Fibroblast of skin of abdomen (primary cell): ENCODE measurements at regions not wholly inside any gene's neighbourhood (a gene's known extent, or its start where the extent isn't known, plus 50 kb on each side); places are given as distances from the start of the nearest gene placed in this dataset.
"Not testable (repeated sequence)": the region's sequence is repeated elsewhere in the genome, so short reads cannot be mapped to it uniquely, and the experiment has no call there.

Experiments used
- DNase-seq: peaks from one replicate; pipeline ENCODE4 v3.0.0-alpha.2; 2013

DNA sequence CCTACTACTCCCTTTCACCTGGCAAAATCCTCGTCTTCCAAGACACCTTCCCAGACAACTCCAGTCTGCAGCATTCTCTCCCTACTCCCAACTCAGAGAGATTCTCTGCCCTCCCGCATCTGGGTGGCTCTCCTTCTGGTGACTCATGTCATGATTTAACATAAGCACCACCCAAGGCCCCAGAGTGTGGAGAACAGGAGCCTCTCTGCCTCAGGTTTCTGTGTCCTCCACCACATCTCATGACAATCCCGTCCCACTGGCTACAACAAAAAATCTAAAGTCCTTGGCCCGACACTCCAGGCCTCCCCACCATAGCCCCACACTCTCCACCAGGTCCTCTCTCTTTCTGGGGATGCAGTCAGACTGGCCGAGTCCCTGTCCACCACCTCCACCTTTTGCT, 197.1 kb downstream of the BCL11A start:
- DNase-seq = no peak

DNA sequence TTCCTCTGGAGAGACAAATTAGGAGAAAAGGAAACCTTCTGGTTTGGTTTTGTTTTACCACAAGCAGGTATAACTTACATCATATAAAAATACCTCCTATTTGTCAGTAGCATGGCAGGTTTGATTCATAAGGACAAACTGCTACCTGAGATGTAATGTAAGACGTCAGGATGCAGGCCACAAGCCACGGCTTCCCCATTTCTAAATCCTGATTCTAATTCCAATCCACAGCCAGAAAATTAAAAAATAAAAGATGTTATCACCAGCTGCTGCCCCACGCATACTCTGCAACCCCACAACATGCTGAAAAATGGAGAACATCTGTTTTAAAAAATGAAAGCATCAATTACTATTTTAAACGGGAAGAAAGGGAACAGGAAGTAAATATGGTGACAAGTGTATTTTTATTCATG, 197.6 kb downstream of the BCL11A start:
- no peak for DNase-seq

DNA sequence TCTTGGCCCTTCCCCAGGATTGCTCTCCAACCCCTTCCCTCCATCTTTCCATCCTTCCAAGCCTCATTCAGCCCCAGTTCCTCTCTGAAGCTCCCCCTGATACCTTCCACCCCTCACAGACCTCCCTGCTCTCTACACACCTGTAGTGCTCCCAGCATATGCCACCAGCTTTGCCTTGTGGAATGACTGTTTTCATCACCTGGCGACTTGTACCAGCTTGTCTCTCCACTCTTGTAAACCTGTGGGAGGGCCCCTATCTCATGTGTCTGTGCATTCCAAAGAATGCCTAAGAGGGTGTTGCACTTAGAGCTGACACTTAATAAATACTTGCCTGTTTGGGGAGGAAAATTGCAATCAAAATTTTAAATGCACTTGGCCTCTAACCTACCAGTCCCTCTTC, 198.7 kb downstream of the BCL11A start:
- no peak for DNase-seq

DNA sequence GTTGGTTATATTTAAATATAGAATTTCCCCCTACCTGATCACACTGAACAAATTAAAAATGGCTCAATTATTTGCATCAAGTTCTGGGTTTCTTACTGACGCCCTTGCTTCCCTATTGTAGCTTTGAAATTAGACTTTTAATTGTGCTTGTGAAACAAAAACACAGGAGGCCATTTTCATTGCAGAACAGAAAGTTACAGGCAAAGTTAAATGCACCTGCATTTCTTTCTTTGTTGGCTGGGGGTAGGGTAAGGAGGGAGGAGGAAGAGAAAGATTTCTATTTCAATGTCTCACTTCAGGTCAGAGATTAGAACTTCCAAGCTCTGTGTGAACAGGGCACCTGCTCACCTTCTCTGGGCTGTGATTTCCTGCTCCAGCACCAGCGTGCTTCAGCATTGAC, 199.6 kb downstream of the BCL11A start:
- no peak for DNase-seq

DNA sequence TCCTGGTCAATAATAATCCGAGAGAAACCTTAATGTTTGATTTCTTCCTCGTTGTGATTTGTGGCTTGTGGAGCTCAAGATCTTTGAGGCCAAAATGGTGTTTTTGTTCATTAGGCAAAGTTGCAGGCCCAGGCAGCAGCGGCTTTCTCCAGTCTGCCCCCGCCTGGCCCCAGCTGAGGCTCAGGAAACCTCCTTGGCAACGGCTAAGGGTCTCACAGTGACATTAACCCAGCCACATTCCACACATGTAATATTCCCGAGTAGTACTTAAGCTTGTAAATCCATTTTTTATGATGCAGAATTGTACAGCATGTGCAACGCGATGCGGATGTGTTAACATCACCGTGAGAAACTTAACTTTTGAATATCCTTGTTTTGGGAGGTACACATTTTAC, 200.1 kb downstream of the BCL11A start:
- DNase-seq = no peak

DNA sequence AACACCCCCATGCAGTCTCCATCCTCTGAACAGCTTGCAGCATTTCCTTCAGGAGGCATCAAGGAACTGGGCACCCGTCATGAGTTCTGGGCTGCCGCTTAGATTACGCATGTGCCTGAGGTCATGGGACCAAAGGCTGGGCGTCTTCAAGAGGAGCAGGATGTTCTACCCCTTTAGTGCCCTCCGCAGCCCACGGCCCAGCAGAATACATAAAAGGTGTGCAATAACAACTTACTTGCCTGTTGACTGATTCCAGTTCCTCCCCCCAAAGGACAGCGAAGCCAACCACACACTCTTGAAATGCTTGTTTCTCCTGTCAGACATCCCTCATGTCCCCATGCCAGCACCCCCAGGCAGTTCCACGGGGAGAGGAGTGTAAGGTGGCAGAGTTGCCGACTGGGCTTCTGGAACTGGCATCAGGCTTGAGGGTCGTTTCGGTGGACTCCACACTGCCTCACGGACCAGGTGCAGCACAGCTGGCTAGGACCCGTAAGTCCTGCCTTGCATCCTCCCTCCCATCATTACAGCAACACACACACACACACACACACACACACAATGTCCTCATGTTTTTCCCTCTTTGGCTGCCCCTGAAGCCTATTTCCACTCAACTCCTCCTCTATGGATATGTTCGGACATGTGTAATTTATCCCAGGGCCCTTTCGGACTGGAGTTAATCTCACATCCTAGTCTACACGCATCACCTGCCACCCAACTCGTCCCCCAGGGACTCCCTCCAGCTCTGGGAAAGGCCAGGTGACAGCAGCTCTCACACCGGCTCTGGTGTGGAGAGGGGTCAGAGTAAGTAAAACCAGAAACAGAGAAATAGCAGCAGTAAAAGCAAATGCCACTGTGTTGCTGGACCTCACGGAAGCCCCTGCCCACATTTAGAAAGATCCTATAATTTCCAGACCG, 200.7 kb downstream of the BCL11A start:
- no peak for DNase-seq

DNA sequence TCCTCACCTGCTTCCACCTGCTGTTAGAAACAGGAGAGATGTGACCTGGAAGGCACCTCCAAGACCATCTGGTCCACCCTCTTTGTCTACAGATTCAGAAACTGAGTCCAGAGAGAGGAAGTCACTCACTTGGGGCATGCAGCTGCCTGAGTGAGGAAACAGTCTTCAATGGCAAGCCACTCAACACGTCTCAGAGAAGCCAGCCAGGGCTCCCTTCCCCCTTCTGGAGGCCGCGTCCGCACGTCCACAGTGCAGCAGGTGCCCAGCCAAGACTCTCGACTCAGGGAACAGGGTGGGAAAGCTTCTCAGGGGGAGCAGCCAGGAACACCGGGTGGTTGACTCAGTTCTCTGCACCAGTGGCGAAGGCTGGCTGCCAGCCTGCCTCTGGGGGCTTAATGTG, 201.7 kb downstream of the BCL11A start:
- DNase-seq = no peak

DNA sequence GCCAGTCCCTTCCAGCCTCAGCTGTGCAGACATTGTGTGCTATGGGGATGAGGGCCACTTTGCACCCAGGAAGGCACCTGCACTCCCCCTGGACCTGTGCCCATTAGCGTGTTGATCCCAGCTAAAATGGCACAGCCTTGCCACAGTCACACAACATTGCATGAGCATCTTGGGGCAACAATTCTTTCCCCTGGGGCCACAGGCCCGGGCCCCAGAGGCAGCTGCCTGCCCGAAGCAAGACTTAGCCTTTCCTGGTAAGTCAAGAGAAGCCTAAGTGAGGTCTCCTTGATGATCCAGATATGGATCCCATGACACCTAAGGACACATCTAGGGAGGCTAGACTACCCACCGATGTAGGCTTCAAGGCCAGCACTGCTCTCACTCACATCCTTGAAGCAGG, 202.1 kb downstream of the BCL11A start:
- DNase-seq = no peak

DNA sequence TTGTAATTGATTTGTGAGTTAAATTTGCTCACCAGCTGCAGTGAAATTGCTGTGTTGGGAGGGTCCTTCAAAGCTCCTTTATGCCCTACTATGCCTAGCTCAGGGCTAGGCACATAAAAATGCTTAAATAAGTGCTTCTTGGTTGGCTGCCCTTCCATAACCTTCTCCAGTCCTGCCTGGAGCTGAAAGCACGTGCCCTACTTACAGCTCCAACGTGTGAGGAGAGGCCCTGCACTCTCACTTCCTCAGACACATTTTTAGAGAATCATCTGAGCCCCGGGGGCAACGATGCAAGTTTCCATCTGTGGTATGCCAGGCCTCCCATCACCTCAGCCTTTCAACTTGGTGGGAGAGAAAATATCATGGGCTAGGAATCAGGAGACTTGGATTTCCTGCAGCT, 202.7 kb downstream of the BCL11A start:
- no peak for DNase-seq

DNA sequence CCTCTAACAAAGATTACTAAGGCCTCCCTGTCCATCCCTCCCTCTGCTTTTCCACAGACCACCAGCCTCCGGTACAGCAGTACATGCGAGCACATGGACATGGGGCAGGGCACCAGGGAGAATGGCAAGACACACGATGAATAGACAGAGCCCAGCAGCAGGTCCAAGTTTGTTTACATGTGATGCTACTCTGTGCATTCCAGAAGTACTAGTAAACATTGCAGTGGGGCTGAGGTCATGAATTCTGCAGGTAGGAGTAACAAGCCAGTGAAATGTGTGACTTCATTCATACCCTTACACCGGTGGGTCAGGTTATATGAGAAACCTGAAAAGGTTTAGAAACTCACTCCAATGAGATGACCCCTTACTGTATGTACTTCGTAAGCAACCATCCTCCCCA, 205.7 kb downstream of the BCL11A start:
- DNase-seq = no peak

DNA sequence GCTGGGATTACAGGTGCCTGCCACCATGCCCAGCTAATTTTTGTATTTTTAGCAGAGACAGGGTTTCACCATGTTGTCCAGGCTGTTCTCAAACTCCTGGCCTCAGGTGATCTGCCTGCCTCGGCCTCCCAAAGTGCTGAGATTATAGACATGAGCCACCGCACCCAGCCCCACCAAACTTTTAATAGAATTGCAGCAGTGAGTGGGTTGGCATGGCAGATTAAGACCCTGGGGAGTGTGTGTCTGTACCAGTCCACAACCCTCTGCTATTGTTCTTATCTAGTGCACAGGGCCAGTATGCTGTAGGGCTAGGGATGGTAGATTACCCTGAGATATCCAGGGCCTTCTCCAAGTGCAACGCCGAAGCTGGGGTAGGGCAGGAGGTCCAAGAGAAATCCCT, 211.0 kb downstream of the BCL11A start:
- not testable (repeated sequence) for DNase-seq

DNA sequence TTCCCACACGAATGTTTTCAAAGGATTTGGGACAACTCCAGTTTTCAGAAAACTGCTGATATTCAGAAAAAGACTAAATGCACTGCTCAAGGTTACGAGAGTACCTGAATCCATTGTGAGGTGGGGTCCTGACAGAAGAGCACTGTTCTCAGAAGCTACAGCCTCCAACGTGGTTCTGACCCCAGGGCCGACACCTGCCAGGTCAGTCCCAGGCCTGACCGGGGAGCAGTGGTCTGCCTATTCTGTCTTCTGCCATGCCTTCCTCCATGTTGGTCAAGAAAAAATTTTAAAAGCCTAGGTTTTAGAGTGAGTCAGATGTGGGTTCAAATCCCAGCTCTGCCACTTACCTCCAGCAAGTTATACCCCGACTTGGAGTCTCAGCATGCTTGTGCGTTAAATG, 212.3 kb downstream of the BCL11A start:
- DNase-seq = no peak

DNA sequence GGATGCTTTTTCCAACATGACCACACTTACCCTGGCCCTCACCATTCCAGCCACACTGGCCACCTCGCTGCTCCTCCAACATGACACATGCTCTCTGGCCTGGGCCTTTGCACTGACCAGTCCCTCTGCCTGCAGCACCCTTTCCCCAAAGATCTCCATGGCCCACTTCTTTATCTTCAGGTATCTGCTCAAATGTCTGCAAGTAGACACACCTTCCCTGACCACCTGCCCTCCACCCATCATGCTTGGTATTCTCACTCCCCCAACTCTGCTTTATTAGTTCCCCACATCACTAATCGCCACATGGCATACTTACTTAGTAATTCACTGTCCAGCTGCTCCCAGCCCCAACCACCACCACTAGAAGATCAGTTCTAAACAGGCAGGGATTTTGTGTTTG, 214.2 kb downstream of the BCL11A start:
- no peak for DNase-seq

DNA sequence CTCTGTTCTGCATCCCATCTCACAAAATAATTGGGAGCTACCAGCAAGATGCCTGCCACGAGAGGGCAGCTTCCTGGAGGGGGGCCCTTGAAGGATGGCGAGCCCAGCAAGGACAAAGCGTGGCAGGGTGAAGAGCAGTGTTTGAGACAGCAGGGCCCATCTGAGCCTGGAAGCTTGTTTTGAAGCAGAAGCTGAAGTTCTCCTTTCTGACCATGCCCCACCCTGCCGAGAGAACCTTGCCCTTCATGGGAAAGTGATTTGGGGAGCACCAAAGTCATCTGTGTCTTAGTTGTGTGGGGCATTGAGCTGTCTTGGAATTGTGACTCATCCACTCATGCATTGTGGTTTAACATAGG, 216.3 kb downstream of the BCL11A start:
- DNase-seq = no peak

DNA sequence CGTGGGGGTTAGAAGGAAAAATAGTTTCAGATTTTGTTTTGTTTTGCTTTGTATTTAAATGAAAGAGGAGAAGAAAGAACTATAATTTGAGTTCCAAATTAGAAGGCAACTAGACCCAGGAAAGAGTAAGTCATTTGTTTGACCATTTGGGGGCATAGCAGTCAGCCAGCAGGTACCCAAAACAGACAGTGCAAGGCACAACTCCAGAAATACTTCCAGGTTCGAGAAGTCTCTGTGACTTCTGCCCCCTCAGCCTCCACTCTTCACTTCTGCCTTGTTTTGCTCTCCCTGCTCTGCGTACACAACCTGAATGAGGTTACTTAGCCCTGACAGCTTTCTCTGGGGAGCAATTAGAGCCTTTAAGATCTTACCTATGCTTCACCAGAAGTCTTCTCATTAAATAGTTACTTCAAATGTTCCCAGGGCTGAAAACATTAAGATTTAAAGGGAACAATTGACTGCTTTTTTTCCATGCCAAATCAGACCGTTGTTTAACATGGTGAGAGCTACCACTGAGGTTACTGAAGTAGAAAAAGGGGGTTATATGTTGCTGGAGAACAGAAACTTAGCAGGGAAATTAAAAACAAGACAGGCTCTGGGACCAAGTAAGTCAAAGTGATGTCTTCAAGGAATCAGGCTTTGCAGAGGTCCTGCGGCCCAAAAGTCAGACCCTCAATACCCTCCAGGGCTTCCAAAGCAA, 216.9 kb downstream of the BCL11A start:
- DNase-seq = no peak

DNA sequence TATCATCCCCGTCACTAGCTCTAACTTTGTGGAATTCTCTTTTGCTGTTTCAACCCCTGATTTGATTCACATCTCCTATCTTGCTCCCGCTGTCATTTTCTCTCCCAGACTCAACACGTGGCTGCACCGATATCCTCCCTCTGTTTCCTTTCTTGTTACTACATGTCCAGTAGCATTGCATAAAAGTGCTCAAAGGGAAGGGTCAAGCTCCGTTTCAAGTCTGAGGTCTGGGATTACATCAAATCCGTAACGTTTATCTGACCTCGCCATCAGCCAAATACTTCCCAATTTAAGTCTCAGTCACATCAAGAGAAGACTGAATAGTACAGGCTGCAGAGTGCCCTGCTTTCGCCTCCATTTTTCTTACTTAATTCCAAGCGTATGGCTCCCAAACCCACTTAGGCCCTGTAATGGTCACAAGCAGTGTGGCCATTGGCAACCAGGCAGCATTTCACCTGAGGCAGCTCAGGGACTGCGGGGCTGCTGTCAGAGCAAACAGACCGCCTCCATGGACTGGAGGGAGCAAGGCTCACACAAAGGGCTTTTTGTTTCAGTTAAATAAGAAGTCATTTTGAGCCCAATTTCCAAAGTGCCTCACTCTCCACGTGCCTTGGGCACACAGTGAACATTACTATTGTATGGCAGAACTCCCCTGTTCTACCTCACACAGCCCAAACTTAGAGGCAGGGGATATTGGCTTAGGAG, 217.8 kb downstream of the BCL11A start:
- DNase-seq = no peak

DNA sequence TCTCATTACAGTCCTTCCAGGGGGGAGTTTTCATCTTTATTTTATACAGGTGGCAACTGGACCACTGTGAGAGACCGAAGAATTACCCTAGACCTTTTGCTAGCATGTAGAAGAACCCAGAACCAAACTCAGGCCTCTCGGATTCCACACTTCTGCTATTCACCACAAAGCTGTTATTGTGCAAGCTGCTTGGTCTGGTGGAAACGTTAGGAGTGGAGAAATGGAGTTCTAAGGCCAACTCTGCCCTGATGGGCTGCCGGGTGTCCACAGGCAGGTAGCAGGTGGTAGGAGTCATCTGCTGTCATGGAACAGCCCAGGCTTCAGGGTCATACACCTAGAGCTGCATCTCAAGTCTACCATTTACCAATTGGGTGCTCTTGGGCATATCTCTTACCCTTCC, 218.8 kb downstream of the BCL11A start:
- no peak for DNase-seq

DNA sequence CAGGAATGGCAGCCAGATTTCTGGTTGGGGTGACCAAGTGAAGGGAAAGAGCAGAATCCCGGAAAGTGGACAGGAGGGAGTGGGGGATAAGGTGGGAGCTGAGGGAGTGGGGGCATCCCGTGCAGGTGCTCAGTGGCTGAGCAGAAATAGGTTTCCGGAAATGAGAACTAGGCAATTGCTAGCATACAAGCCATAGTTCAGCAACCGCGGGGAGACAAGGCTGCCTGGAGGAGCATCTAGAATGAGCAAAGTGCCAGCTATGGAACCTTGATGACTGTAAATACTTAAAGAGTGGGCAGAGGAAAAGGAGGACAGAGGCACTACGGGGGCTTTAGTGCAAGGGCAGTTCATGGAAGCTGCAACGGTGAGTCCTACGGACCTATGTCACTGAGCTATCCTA, 220.2 kb downstream of the BCL11A start:
- no peak for DNase-seq

DNA sequence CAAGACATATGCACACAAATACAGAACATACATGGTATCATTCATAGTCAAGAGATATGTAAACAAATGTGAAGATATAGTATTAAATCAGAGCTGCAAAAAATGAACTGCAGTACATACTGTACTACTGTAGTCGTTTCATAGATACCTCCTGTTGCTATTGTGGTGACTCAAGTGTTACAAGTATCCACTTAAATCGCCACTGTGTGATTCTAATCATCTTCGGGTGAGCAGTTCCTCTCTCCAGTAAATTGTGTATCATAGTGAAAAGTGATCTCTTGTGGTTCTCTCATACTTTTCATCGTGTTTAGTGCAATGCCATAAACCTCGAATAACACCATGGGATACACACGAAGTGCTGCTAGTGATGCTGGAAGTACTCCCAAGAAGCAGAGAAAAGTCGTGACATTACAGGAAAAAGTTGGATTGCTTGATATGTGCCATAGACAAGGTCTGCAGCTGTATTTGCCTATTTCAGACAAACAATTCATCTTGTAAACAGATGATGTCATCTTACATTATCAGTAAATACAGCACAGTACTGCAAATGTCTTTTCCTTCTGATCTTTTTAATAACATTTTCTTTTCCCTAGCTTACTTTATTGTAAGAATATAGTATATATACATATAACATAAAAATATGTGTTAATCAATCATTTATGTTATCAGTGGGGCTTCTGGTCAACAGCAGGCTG, 222.2 kb downstream of the BCL11A start:
- no peak for DNase-seq

DNA sequence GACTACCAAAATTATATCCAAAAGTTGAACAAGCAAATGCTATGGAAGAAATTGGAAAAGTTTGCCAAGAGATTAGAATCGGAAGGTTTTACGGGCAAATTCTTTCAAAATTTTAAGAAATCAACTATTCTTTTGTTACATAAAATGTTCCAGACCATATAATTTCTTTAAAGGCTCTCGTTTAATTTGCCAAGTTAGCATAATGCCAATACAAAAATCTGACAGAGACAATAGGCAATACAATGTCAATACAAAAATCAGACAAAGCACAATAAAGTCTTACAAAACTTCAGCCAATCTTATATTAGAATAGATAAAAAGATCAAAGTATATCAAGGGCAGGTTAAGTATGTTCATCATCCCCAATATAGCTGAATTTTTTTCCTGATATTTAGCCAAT, 224.2 kb downstream of the BCL11A start:
- DNase-seq = no peak

DNA sequence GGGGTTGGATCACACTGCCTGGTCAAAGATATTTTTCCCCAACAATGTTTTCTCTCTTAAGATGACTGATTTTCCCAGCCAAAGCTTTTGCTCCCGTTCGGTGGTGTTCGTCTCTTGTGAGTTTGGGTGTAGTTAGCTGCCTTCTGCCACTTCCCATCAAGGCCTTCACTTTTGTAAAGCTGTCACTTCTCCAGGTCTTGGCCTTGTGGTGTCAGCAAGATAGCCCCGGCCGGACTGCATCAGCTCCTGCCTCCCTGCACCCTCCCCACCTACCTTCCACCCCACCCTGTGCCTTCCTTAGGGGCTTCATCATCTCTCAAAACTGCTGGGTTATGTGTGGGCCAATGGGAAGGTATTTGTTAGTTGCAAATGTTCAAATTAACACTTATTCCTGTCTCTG, 228.9 kb downstream of the BCL11A start:
- no peak for DNase-seq

DNA sequence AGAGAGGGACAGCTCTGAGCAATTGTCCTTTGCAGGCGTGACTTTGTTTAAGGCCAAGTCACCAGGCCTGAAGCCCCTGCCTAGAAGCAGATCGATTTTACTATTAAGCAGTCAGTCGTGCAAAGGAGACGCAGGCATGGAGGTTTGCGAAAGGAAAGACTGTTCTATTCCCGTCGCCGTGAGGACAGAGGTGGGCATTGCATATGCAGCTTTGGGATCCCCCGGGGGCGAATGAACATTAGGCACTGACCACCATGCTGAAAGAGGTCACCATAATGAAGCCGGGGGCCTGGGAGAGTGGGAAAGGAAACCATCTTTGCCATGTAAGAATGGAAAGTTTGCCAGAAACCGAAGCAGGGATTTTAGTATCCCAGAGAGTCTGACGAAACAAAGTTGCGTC, 231.6 kb downstream of the BCL11A start:
- DNase-seq = no peak

DNA sequence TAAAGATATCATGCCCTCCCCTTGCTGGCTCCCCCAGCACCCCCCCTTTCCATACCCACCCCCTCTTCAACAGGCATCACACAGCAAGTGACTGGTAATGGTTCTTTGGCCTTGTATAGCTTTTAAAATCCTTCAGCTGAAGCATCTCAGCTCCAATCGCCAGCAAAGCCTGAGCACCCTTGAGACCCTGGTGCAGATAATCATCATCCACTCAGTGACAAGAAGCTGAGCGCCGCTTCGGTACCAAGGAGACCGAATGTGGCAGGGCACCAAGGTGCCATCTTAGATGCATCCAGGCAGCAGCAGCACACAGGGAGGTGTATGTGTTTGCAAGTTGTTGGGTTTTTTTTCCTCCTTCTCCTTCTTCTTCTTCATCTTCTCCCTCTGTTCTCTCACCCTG, 232.7 kb downstream of the BCL11A start:
- no peak for DNase-seq
